ENCODE measurements at regions not wholly inside any gene's neighbourhood (a gene's known extent, or its start where the extent isn't known, plus 50 kb on each side); places are given as distances from the start of the nearest gene placed in this dataset.

- DNase-seq (ENCODE audit: low read depth), result no peak
- TF ChIP-seq CTCF (conservative IDR thresholded peaks at IDR 0.05; ENCODE audit: low read depth, low read length), result no peak
- no peak overlapping the region for H3K4me3 ChIP-seq (ENCODE audit: low read depth, low read length)
Observed at GRCh38 chr7:153920897-153921296, 131.3 kb upstream of the DPP6 start.

GRCh38 chr7:153921408-153921807 lies 130.8 kb upstream of the DPP6 start:
- no peak overlapping the region for H3K4me3 ChIP-seq (ENCODE audit: low read depth, low read length)
- no peak for DNase-seq (ENCODE audit: low read depth)
- TF ChIP-seq CTCF (conservative IDR thresholded peaks at IDR 0.05; ENCODE audit: low read depth, low read length), result no peak

GRCh38 chr7:153930696-153931095 lies 121.5 kb upstream of the DPP6 start:
- H3K4me3 ChIP-seq (ENCODE audit: low read depth, low read length), result no peak overlapping the region
- no peak for DNase-seq (ENCODE audit: low read depth)
- TF ChIP-seq CTCF (conservative IDR thresholded peaks at IDR 0.05; ENCODE audit: low read depth, low read length), result no peak

GRCh38 chr7:153934048-153934447 lies 118.2 kb upstream of the DPP6 start:
- no peak for DNase-seq (ENCODE audit: low read depth)
- no peak overlapping the region for H3K4me3 ChIP-seq (ENCODE audit: low read depth, low read length)
- TF ChIP-seq CTCF (conservative IDR thresholded peaks at IDR 0.05; ENCODE audit: low read depth, low read length), result no peak

GRCh38 chr7:153934629-153935028 lies 117.6 kb upstream of the DPP6 start:
- no peak for DNase-seq (ENCODE audit: low read depth)
- H3K4me3 ChIP-seq (ENCODE audit: low read depth, low read length), result no peak overlapping the region
- no peak for TF ChIP-seq CTCF (conservative IDR thresholded peaks at IDR 0.05; ENCODE audit: low read depth, low read length)

GRCh38 chr7:153935095-153935494 lies 117.1 kb upstream of the DPP6 start:
- no peak for DNase-seq (ENCODE audit: low read depth)
- H3K4me3 ChIP-seq (ENCODE audit: low read depth, low read length), result no peak overlapping the region
- TF ChIP-seq CTCF (conservative IDR thresholded peaks at IDR 0.05; ENCODE audit: low read depth, low read length), result no peak

GRCh38 chr7:153938451-153938850 lies 113.7 kb upstream of the DPP6 start:
- H3K4me3 ChIP-seq (ENCODE audit: low read depth, low read length), result no peak overlapping the region
- no peak for DNase-seq (ENCODE audit: low read depth)
- TF ChIP-seq CTCF (conservative IDR thresholded peaks at IDR 0.05; ENCODE audit: low read depth, low read length), result no peak
